Osteoblast (primary cell): ENCODE measurements at regions not wholly inside any gene's neighbourhood (a gene's known extent, or its start where the extent isn't known, plus 50 kb on each side); places are given as distances from the start of the nearest gene placed in this dataset.

Experiments used
- DNase-seq: peaks from one replicate; pipeline ENCODE4 v3.0.0; 2011; ENCODE audit warnings: low spot score, mixed read lengths; ENCODE audit not compliant: insufficient read length; ENCODE audit errors: missing footprints
- H2AFZ ChIP-seq: 2 replicates; pipeline ENCODE4 v1.6.0; 2011; ENCODE audit warnings: mild to moderate bottlenecking, low read length
- H3K27ac ChIP-seq: 2 replicates; pipeline ENCODE4 v1.5.1; 2011; ENCODE audit warnings: mild to moderate bottlenecking, low read depth, low read length, moderate library complexity
- H3K27me3 ChIP-seq: 2 replicates; pipeline ENCODE4 v1.6.0; 2012; ENCODE audit warnings: mild to moderate bottlenecking, control low read depth, inconsistent platforms, low read length, moderate library complexity; ENCODE audit not compliant: insufficient read depth
- H3K36me3 ChIP-seq: 2 replicates; pipeline ENCODE4 v1.5.1; 2011; ENCODE audit warnings: mild to moderate bottlenecking, low read length, control low read depth, moderate library complexity; ENCODE audit not compliant: insufficient read depth
- H3K4me1 ChIP-seq: 2 replicates; pipeline ENCODE4 v1.5.1; 2011; ENCODE audit warnings: mild to moderate bottlenecking, low read length, control low read depth, moderate library complexity; ENCODE audit not compliant: insufficient read depth
- H3K4me2 ChIP-seq: 2 replicates; pipeline ENCODE4 v1.6.0; 2011; ENCODE audit warnings: mild to moderate bottlenecking, low read length; ENCODE audit not compliant: insufficient read depth
- H3K4me3 ChIP-seq: fragments of 200-600 bp; sonication (generic); 3 replicates; pipeline ENCODE4 v1.5.1; 2012; ENCODE audit warnings: mild to moderate bottlenecking, low read length, inconsistent platforms; ENCODE audit not compliant: insufficient read depth
- H3K79me2 ChIP-seq: 2 replicates; pipeline ENCODE4 v1.6.0; 2012; ENCODE audit warnings: mild to moderate bottlenecking, low read length, control low read depth, inconsistent platforms; ENCODE audit not compliant: insufficient read depth
- H3K9me3 ChIP-seq: 2 replicates; pipeline ENCODE4 v1.5.1; 2011; ENCODE audit warnings: low read depth, low read length, control low read depth
- H4K20me1 ChIP-seq: 2 replicates; pipeline ENCODE4 v1.6.0; 2012; ENCODE audit warnings: mild to moderate bottlenecking, low read length, control low read depth; ENCODE audit not compliant: insufficient read depth
- TF ChIP-seq, protein P1 (sequence below): IDR thresholded peaks from 2 replicates; pipeline ENCODE4 v1.5.1; 2011; ENCODE audit warnings: mild to moderate bottlenecking, low read depth, low read length, moderate library complexity; ENCODE audit errors: extremely low read depth

DNA sequence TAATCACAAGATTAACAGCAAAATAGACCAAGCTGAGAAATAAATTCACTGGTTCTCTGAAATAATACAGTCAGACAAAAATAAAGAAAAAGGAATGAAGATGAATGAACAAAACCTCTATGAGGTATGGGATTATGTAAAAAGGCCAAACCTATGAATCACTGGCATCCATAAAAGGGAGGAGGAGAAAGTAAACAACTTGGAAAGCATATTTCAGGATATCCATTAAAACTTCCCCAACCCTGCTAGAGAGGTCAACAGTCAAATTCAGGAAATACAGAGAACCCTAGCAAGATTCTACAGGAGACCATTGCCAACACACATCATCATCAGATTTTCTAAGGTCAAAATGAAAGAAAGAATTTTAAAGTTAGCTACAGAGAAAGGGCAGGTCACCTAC lies 649.7 kb upstream of the CBLB start:
- Histone ChIP-seq H3K4me2 (no peak overlapping the region), H3K4me1 (peaks cover 12% of the 10 kb centered on the region), H3K4me3 (no peak overlapping the region), H3K27ac (peak overlapping the region; percentile 2), H2AFZ (no peak overlapping the region), H3K9me3 (no peaks in the 10 kb centered on the region), H3K36me3 (no peaks in the 10 kb centered on the region), H4K20me1 (no peaks in the 10 kb centered on the region), H3K27me3 (no peaks in the 10 kb centered on the region), H3K79me2 (no peaks in the 10 kb centered on the region)
- no peak for DNase-seq
- TF ChIP-seq, protein P1, sequence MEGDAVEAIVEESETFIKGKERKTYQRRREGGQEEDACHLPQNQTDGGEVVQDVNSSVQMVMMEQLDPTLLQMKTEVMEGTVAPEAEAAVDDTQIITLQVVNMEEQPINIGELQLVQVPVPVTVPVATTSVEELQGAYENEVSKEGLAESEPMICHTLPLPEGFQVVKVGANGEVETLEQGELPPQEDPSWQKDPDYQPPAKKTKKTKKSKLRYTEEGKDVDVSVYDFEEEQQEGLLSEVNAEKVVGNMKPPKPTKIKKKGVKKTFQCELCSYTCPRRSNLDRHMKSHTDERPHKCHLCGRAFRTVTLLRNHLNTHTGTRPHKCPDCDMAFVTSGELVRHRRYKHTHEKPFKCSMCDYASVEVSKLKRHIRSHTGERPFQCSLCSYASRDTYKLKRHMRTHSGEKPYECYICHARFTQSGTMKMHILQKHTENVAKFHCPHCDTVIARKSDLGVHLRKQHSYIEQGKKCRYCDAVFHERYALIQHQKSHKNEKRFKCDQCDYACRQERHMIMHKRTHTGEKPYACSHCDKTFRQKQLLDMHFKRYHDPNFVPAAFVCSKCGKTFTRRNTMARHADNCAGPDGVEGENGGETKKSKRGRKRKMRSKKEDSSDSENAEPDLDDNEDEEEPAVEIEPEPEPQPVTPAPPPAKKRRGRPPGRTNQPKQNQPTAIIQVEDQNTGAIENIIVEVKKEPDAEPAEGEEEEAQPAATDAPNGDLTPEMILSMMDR = no peak

- Histone ChIP-seq H3K27me3 (no peaks in the 10 kb centered on the region), H3K4me1 (peaks cover 12% of the 10 kb centered on the region), H3K79me2 (no peaks in the 10 kb centered on the region), H3K4me2 (no peak overlapping the region), H2AFZ (no peak overlapping the region), H4K20me1 (no peaks in the 10 kb centered on the region), H3K36me3 (no peaks in the 10 kb centered on the region), H3K4me3 (no peak overlapping the region), H3K9me3 (no peaks in the 10 kb centered on the region), H3K27ac (no peak overlapping the region)
- no peak for DNase-seq
- TF ChIP-seq, protein P1 = no peak
Observed at GRCh38 chr3:106522397-106522796, 653.6 kb upstream of the CBLB start.

- TF ChIP-seq, protein P1 = no peak
- Histone ChIP-seq H3K27ac (no peak overlapping the region), H3K9me3 (no peaks in the 10 kb centered on the region), H3K4me1 (no peaks in the 10 kb centered on the region), H3K4me3 (no peak overlapping the region), H4K20me1 (no peaks in the 10 kb centered on the region), H3K4me2 (no peak overlapping the region), H3K36me3 (no peaks in the 10 kb centered on the region), H3K79me2 (no peaks in the 10 kb centered on the region), H2AFZ (no peak overlapping the region), H3K27me3 (no peaks in the 10 kb centered on the region)
- DNase-seq = no peak
Observed at GRCh38 chr3:106528932-106529331, 660.1 kb upstream of the CBLB start.

DNA sequence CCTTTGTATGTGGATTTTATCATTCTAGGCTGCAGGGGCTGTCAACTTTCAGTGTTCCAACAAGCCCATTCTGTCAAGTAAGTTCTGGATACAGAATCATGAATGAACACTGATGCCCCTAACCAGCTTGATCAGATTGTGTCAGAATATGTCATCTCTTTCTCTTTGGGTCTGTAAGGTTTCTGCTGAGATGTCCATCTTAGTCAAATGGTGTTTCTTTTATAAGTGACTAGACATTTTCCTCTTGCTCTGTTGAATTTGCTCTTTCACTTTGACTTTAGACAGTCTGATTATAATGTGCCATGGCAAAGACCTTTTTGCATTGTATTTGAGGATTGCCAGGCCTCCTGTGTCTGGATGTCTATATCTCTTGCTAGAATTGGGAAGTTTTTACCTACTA lies 660.9 kb upstream of the CBLB start:
- no peak overlapping the region for H3K4me2 ChIP-seq
- no peak overlapping the region for H3K27ac ChIP-seq
- H3K4me1 ChIP-seq = no peaks in the 10 kb centered on the region
- H3K4me3 ChIP-seq = no peak overlapping the region
- TF ChIP-seq, protein P1 = no peak
- no peak for DNase-seq
- no peak overlapping the region for H2AFZ ChIP-seq
- H3K79me2 ChIP-seq = no peaks in the 10 kb centered on the region
- no peaks in the 10 kb centered on the region for H4K20me1 ChIP-seq
- no peaks in the 10 kb centered on the region for H3K36me3 ChIP-seq
- no peaks in the 10 kb centered on the region for H3K9me3 ChIP-seq
- no peaks in the 10 kb centered on the region for H3K27me3 ChIP-seq
